ENCODE measurements at regions not wholly inside any gene's neighbourhood (a gene's known extent, or its start where the extent isn't known, plus 50 kb on each side); places are given as distances from the start of the nearest gene placed in this dataset.

GRCh38 chr1:79196211-79196610 is 189.7 kb upstream of the ADGRL4 start:
- TF ChIP-seq, protein P1, sequence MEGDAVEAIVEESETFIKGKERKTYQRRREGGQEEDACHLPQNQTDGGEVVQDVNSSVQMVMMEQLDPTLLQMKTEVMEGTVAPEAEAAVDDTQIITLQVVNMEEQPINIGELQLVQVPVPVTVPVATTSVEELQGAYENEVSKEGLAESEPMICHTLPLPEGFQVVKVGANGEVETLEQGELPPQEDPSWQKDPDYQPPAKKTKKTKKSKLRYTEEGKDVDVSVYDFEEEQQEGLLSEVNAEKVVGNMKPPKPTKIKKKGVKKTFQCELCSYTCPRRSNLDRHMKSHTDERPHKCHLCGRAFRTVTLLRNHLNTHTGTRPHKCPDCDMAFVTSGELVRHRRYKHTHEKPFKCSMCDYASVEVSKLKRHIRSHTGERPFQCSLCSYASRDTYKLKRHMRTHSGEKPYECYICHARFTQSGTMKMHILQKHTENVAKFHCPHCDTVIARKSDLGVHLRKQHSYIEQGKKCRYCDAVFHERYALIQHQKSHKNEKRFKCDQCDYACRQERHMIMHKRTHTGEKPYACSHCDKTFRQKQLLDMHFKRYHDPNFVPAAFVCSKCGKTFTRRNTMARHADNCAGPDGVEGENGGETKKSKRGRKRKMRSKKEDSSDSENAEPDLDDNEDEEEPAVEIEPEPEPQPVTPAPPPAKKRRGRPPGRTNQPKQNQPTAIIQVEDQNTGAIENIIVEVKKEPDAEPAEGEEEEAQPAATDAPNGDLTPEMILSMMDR (IDR thresholded peaks at IDR 0.05; ENCODE audit: low read length), result no peak
- TF ChIP-seq EZH2phosphoT487 (IDR thresholded peaks at IDR 0.05; ENCODE audit: low read length), result no peak

Data from MM.1S (cell line).